Hippocampal formation (tissue), 2 donors: ENCODE measurements at regions not wholly inside any gene's neighbourhood (a gene's known extent, or its start where the extent isn't known, plus 50 kb on each side); places are given as distances from the start of the nearest gene placed in this dataset.

Experiments
- DNase-seq, 2 donors: peaks; one replicate each; lab custom pipeline; 2025; lab: John Stamatoyannopoulos, UW

DNA sequence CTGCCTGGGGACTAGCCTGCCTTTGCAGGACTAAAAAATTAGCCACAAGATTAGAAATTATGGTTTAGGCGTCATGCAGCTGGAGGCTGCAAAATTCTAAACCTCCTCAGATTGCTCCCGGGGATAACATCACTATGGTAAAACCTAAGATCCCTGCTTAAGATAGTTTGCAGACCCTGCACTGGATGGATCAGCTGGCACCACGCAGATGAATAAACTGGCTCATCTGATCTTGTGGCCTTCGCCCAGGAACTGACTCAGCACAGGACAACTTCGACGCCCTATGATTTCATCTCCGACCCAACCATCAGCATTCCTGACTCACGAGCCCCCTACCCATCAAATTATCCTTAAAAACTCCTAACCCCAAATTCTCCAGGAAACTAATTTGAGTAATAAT, 482.4 kb downstream of the SPRY1 start:
- no peak for DNase-seq

DNA sequence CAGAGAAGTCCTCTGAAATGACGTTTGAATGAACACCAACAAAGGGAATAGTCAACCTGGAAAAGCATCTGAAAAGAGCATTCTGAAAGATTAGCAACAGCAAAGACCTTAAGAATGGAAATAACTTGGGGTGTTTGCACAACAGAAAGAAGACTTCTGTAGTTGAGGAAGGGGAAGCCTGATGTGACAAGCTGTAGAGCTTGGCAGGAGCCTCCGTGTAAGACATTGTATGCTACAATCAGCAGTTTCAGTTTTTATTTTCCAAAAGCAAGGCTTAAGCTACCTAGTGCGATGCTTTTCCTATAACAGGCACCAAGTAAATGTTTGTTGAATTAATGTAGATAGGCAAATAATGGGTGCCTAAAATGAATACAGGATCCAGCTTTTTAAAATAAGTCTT, 484.0 kb downstream of the SPRY1 start:
- no peak for DNase-seq

DNA sequence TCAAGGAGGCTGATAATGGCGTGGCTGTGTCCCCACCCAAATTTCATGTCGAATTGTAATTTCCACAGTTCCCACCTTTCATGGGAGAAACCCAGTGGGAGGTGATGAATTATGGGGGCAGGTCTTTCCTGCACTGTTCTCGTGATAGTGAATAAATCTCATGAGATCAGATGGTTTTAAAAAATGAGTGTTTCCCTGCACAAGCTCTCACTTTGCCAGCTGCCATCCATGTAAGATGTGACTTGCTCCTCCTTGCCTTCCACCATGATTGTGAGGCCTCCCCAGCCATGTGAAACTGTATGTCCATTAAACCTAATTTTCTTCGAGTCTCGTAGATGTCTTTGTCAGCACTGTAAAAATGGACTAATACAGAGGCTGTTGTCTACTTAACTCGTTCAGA, 488.3 kb downstream of the SPRY1 start:
- no peak for DNase-seq

DNA sequence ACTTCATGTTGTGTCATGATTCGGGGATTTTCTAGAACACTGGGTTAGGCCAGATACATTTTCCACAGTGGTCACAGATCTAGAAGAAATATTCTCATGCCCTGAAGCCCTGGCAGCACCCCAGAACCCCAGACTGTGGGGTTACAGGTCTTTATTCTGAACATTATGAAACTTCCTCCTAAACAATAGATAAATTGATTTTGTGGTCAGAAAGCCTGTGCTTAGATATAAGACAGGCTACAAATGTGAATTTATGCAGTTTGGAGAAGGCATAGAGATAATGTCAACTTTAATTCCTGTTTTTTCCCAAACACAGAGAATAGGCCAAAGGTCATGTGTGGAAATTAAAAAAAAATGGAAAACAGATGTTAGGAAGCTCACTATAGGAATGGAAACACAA, 492.9 kb downstream of the SPRY1 start:
- DNase-seq: no peak

DNA sequence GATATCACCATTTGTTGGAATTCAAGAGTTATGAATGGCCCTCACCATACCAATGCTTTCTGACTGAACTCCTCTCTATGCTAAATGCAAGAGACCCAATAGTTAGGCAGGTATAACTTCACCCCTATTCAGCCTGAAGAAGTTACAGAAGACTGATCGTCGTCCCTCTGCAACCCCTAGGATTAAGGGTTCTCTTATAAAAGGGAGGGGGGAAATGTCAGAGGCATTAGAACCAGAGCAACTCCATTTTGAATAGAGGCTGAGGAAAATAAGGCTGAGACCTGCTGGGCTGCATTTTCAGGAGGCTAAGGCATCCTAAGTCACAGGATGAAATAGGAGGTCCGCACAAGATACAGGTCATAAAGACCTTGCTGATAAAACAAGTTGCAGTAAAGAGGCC, 494.3 kb downstream of the SPRY1 start:
- DNase-seq: no peak

DNA sequence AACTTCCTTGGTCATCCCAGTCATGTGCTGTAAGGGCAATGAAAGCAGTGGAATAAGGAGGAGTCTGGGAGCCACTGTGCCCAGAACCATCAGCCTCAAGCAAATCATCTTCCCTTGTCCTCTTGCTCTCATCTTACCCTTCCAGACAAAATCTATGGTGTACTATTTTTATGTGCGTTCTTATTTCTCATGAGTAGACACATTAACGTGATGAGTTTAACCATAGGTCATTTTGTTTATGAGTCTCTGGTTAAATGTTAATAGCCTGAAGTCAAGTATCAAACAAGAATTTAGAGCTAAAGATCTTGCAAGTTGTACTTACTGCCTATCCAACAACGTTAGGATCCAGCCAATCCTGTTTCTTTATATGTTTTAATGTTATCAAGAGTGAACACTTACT, 495.3 kb downstream of the SPRY1 start:
- no peak for DNase-seq

DNA sequence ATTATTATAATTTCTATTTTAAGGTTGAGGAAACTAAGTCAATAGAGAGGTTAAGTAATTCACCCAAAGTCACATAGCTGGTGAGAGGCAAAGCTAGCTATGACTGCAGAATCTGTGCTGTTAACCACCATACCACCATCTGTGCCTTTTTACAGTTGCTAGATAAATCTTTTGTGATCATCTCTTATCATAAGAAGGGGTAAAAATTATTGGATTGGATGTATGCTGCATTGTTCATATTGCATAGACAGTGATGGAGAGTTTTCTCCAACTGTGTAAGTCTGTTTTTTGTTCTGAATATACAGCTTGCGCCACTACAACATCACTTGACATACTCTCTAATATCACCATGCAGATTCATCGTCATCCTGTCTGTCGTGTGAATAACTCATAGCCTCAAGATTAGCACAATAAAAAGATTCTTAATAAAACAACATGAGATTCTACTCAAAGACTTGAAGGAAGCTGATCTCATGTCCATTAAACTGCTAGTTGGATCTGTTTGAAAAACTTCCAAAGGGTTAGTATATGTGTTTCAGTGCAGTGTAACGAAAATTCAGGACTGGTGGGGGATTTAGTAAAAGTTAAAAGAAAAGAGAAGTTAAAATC, 495.9 kb downstream of the SPRY1 start:
- DNase-seq: no peak

DNA sequence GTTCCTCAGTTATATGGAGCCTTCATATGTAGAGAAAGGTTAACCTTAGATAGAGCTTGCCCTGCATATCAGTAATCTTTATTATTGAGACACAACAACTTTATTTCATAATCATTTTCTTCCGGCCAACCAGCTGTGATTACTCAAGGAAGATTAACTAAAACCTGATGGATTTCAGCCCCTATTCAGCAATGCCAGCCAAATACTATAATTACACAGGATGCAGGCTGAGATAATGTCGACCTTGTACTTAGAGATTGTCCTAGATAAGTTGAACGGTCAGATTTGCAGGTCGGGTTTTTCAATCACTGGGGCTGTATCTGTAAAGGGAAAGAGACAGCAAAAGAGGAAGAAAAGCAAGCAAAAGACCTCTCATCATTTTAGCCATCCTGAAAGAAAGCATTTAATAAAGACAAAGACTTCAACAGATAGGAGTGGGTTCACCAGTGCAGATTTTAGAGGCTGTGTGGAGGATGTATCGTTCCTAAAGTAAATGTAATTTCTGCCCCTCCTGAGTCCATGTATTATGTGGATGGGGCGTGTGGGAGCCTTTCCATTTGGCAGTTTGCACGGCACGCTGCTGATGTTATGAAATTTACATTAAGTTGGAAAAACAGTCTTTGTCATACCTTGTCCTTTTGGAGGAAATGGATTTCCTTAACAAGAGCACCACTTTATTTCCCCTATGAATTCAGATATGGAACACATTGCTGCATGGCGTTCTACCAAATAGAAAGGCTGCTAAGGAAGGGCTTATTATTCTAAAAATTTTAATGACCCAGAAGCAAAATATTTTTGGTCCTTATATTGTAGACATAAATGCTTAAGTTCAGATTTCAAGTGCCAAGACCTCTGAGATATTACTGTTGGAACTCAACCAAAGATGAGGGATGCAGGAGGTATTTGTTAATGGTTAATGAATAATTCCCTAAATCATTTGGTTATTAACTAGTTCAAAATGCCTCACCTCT, 496.7 kb downstream of the SPRY1 start:
- no peak for DNase-seq

DNA sequence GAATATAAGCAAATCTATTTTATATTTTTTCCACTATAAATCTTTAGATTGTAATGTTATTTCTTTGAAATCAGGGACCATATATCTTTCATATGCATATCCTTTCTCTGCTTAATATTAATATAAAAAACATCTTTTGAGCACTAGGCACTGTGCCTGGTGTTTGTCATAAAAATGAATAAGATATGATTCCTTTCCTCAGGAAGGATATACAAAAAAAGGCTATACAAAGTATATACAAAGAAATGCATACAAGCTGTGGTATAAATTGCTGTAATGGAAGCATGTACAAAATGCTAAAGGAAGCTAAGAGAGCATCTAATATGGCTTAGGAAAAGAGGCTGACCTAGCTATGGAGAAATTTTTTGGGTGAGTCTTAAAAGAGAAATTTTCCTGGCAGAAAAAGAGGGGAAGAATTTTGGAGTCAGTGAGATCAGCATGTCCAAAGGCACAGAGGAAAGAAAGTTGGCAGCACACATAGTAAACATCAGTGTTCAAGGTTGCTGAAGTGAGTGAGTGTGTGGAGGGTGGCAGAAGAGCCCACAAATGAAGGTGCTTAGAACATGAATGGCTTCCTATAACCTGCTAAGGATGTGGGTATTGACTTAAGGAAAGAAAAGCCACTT, 500.0 kb downstream of the SPRY1 start:
- no peak for DNase-seq

DNA sequence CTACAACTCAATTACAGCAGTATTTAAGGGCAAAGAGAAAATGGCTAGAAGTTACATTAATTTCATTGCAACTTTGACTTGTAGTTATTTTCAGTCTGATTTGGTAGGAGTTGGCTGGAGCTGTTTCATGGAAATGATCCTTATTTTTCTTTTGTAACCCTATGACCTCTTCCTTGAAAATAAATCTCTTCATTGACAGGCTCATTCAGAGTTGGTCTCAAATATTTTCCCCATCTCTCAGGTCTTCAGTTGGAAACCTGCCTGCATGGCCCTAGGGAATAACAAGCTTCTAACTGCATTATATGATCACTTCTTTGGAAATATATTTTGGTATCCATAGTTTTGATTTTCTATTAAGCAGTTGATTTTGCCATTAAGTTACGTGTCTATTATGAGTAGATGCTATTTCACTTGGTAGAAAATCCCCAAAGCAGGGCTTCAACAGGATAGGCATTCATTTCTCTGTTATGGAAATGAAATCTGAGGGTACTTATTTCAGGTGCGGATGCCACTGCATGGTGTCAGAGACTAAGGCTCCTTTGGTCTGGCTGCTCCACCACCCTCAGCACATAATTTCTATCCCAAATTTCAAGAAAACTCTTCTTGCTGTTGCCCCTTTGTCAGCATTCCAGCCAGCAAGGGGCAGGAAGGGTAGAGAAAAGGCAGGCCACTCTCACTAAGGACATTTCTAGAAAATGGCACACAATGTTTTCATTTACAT, 502.5 kb downstream of the SPRY1 start:
- no peak for DNase-seq

DNA sequence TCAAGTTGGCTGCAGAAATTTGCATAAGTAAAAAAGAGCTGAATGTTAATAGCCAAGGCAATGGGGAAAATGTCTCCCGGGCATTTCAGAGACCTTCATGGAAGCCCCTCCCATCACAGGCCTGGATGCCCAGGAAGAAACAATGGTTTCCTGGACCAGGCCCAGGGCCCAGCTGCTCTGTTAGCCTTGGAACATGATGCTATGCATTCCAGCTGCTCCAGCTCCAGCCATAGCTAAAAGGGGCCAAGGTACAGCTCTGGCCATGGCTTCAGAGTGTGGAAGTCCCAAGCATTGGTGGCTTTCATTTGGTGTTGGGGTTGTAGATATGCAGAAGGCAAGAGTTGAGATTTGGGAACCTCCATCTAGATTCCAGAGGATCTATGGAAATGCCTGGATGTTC, 508.3 kb downstream of the SPRY1 start:
- no peak for DNase-seq

DNA sequence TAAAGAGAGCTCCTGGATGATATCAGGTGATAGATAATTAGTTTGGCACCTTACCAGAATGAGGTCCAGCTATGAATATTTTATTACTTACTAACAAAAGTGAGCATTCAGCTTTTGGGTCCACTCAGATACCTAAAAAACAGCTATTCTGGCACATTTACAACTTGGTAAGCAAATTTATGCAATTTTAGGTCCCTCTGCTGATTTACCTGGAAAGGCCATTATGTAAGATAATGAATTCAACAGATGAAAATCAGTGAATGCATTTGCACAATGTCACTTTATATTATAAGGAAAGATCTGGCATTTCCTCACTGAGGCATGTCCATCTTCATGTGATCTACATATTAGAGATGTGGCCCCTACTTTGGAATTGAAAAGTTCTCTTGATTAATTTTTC, 517.0 kb downstream of the SPRY1 start:
- no peak for DNase-seq

DNA sequence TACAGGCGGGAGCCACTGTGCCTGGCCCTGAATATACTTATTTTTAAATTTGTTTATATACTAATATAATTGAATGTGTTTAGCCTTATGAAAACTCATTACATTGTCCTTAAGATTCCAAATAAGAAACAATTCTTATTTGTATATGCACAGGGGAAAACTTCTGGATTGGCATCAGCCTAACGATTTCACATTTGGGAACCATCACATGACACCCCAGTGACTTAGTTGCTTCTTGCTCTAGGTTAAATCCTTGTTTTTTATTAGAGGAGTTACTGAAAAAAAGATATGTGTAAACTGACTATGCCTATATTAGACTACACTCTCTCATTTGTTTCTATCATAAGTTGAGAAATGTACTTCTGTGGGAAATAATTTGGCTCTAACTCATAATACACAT, 520.2 kb downstream of the SPRY1 start:
- no peak for DNase-seq

DNA sequence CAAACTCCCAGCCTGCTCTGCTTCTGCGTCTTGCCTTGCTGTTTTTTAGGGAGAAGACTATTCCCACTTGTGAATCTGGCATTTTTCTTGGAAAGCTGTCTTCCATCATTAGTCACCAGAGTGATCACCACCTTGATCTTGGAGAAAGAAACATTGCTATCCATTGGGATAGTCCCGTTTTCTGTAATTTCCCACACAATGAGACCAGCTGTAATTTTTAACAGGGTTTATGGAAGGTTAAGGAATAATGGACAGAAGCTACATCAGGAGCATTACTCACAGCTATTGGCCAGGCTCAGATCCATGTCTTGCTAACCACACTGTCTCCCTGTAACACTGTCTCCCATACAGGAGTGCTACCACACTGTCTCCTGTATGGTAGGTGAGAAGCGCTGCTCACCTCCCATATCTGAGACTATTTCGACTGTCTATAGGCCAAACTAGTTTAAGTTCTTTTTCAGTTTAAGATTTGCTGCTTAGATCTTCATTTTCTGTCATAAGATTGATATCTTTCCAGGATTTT, 523.0 kb downstream of the SPRY1 start:
- DNase-seq: no peak

DNA sequence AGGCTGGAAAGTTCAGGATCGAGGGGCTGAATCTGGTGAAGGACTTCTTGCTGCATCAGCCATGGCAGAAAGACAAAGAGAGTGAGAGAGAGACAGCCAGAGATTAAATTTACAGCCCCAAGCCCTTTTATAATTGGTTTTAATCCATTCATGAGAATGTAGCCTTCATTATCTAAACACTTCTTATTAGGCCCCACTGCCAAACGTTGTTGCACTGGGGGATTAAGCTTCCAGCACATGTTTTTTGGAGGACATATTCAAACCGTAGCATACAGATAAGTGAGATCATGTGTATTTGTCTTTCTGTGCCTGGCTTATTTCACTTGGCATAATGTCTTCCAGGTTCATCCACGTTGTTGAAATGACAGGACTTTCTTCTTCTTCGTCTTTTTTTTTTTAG, 524.7 kb downstream of the SPRY1 start:
- no peak for DNase-seq

DNA sequence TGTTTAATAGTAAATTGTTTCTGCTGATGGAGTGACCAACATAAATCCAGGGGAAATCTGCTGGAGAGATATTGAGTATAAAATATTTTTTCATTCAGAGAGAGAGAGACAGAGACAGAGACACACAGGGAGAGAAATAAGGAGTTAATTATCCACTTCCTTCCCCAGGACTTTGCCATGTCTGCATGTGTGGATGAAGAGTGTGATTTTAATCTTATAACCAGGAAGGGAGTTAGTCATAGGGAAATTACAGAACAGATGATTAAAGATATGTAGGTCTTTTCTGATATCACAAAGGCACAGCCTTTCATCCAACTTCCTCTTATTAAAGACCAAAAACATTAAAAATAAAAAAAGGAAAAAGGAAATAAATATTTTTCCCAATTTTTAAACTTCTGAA, 526.3 kb downstream of the SPRY1 start:
- DNase-seq: no peak

DNA sequence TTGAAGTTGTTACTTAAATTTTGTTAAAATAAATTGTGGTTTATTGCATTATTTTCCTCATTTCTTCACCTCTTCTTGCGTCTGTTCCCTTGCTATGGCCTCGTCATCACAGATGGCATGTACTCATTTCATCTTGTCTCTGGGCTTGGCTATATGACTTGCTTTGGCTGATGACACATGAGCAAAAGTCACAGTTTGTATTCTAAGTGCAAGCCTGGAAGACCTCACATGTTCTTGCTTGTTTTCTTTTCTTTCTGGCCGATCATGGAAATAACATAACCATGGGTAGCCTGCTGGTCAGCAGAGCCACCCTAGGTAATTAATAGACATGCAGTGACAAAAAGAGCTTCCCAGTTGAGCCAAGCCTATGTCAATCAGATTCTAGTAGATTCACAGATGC, 527.9 kb downstream of the SPRY1 start:
- DNase-seq: no peak

DNA sequence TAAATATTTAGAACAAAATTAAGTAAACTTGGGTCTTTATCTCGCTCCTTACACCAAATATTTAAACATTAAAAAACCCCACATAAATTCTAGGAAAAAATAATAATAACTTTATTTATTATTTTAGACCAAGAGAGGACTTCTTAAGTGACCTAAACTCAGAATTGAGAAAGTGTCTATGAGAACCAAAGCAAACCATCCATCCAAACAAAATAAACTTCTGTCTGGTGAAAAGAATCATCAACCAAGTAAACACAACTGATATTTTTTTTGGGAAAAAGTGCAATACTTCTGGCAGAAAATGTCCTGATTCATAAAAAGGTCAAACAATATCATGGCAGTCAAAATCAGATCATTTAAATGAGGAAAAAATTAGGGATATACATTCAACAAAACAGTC, 533.0 kb downstream of the SPRY1 start:
- DNase-seq: no peak

DNA sequence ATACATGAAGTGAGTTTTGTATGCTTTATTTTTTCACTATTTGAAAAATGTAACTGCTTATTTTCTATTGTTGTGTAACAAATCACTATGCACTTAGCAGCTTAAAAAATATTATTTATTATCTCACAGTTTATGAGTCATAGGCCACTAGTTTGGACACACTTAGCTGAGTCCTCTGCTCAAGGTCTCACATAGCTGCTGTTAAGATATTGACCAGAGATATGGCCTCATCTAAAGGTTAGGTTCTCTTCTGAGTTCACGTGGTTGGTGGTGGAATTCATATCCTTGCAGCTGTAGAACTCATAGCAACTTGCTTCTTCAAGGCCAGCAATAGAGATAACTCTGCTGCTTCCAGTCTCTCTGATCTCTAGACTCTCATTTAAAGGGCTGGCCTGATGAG, 534.4 kb downstream of the SPRY1 start:
- no peak for DNase-seq

DNA sequence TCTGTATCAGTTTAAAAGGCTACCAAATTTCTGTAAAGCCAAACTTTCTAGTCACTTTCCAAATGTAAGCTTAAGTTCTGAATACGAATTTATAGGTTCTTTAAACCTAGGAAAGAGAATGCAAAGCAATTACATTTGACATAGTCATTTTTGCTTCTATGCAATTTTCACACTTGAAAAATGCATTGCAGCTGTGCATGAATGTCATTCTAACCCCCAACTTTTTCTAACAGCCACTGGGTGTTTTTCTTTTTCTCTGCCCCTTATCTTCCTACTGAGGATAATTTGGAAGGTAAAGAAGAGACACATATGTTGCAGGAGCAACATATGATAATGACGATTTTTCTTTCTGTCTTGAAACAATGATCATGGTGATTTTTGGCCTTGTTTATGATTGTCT, 537.5 kb downstream of the SPRY1 start:
- no peak for DNase-seq

DNA sequence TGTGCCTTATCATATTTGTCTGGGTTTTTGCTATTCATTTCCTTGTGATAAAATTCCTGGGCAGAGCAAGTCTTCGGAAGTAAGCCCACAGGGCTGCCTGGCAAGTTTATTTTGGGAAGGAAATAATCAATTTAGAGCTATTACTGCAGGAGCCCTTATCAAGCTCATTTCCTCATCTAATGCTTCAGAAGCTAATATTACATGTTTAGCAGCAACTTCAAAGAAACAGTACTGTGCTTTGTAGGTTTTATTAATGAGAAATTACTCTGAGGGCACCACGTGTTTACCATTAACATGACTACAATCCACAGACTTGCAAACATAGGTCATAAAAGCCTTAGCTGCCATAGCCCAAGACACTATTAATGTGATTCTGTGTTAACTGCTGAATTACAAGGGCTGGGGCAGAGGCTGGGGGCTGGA, 540.0 kb downstream of the SPRY1 start:
- DNase-seq: no peak

DNA sequence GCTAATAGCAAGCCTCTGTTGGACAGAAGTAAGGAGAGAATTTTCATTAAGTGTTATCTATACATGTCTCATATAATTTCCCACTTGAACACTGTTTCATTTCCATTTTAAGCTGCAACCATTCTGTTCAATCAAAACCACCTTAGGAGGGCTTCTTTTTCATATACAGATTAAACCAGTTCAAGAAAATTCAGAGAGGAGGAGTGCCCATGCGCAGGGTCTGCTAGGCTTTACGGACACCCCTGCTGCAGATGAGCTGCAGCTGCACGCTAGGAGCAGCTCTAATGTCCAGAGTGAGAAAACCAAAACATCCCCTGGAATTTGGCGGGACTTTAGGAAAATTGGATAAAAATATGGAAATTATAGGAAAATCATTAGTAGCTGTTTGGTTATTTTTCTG, 541.0 kb downstream of the SPRY1 start:
- DNase-seq: no peak
